ENCODE measurements at regions not wholly inside any gene's neighbourhood (a gene's known extent, or its start where the extent isn't known, plus 50 kb on each side); places are given as distances from the start of the nearest gene placed in this dataset.

DNA sequence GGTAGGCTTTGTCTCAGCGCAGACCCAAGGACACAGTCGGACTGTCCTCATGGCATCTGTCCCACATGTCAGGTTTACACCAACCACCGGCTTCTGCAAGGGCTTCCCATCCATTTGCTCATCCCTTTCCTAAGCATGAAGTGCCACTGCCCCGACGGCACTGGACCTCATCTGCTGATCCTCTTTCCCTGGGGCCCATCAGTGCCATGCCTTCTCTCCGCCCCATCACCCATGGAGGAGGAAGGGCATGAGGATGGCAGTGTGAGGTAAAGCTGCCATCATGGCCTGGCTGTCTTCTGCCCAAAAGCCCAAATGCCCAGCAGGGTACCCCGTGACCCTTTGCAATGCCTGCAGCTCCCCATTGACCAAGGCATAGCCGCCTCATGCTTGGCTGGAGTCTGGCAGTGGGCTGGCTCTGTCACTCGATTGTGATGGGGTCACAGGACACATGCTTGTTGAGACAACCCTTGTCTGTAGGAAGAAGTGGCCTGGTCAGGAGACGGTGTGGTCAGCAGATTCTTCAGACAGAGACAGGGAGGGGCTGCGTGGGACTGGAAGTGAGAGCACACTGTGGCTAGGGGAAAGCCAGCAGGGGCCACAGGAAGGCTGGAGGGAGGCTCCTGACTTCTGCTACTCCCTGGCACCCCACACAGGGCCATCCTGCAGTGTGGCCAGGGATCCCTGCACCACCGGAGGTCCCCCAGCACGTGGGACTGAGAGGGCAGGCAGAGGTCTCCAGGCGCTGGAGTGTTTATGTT is 493.7 kb upstream of the HS6ST1 start:
- WGBS, 2 donors, result 73 to 77% methylated on average over 14 of the region's 14 CpGs
- Histone ChIP-seq H3K4me1 (no peaks in the 10 kb centered on the region), H3K27me3 (no peaks in the 10 kb centered on the region), H3K4me3 (no peak overlapping the region), H3K36me3 (no peaks in the 10 kb centered on the region), H3K27ac (no peak overlapping the region), H3K9me3 (peaks cover 0 to 12% (median 0%) of the 10 kb centered on the region in 4 donors)
- no peak for DNase-seq (ENCODE audit: low spot score in 2 of 2)
- no peak for TF ChIP-seq POLR2A (IDR thresholded peaks at IDR 0.05)
- TF ChIP-seq, protein P1, sequence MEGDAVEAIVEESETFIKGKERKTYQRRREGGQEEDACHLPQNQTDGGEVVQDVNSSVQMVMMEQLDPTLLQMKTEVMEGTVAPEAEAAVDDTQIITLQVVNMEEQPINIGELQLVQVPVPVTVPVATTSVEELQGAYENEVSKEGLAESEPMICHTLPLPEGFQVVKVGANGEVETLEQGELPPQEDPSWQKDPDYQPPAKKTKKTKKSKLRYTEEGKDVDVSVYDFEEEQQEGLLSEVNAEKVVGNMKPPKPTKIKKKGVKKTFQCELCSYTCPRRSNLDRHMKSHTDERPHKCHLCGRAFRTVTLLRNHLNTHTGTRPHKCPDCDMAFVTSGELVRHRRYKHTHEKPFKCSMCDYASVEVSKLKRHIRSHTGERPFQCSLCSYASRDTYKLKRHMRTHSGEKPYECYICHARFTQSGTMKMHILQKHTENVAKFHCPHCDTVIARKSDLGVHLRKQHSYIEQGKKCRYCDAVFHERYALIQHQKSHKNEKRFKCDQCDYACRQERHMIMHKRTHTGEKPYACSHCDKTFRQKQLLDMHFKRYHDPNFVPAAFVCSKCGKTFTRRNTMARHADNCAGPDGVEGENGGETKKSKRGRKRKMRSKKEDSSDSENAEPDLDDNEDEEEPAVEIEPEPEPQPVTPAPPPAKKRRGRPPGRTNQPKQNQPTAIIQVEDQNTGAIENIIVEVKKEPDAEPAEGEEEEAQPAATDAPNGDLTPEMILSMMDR (IDR thresholded peaks at IDR 0.05), result no peak
- no peak for TF ChIP-seq EP300 (IDR thresholded peaks at IDR 0.05)

DNA sequence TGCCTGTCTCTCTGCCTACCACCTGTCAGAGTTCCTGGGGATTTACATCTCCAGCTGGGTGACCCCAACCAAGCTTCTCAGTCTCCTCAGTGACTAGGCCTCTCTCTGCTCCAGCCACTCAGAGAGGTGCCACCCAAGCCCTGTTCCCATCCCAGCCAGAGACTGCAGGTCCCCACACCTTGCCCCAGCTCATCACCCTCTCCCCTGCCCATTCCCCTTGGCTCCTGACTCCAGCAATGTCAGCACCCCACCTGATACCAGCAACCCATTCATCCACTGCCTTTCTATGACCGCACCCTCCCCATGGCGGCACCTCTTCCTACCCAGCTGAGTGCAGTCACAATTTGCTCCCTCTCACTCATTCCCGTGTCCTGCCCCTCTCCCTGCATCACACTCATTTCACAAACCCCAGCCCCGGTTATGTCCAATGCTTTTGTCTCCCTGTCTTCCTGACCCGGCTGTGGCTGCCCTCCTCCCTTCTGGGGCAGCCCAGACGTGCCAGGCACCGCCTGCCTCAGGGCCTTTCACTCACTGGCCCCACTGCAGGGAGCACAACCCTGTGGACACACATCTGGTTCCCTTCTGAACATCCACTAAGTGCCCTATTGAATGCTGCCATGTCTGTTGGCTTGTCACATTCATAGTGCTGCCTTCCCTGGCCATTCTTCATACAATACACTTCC is 494.8 kb upstream of the HS6ST1 start:
- TF ChIP-seq POLR2A (IDR thresholded peaks at IDR 0.05) (no peak), EP300 (IDR thresholded peaks at IDR 0.05) (no peak)
- TF ChIP-seq, protein P1 (IDR thresholded peaks at IDR 0.05), result no peak
- 61 to 84% methylated on average over 7 of the region's 7 CpGs for WGBS, 2 donors
- H3K27ac ChIP-seq, result no peak overlapping the region
- H3K4me1 ChIP-seq, result no peaks in the 10 kb centered on the region
- H3K9me3 ChIP-seq, result peaks cover 0 to 11% (median 0%) of the 10 kb centered on the region in 4 donors
- no peaks in the 10 kb centered on the region for H3K27me3 ChIP-seq
- H3K4me3 ChIP-seq, result no peak overlapping the region
- H3K36me3 ChIP-seq, result no peaks in the 10 kb centered on the region
- DNase-seq (ENCODE audit: low spot score in 2 of 2), result no peak

DNA sequence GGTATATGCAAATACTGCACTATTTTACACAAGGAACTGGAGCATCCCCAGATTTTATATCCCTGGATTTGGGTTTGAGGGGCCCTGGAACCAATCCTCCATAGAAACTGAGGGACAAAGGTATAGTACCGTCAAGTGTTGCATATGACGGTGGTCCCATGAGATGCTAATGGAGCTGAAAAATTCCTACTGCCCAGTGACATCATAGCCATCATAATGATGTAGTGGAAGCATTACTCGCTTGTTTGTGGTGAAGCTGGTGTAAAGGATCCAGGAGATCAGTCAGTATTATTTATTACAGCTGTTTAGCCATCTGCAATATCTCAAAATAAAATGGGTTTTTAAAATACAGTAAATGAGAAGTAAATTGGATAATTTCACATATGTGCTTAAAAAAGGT is 496.6 kb upstream of the HS6ST1 start:
- H3K36me3 ChIP-seq, result no peaks in the 10 kb centered on the region
- peaks cover 0 to 3% (median 0%) of the 10 kb centered on the region in 4 donors for H3K9me3 ChIP-seq
- DNase-seq (ENCODE audit: low spot score in 2 of 2), result no peak
- no peak overlapping the region for H3K27ac ChIP-seq
- no peak for TF ChIP-seq POLR2A (IDR thresholded peaks at IDR 0.05)
- TF ChIP-seq EP300 (IDR thresholded peaks at IDR 0.05), result no peak
- TF ChIP-seq, protein P1 (IDR thresholded peaks at IDR 0.05), result no peak
- 82 to 92% methylated on average over 3 of the region's 3 CpGs for WGBS, 2 donors
- H3K4me3 ChIP-seq, result no peak overlapping the region
- H3K27me3 ChIP-seq, result no peaks in the 10 kb centered on the region
- H3K4me1 ChIP-seq, result no peaks in the 10 kb centered on the region

DNA sequence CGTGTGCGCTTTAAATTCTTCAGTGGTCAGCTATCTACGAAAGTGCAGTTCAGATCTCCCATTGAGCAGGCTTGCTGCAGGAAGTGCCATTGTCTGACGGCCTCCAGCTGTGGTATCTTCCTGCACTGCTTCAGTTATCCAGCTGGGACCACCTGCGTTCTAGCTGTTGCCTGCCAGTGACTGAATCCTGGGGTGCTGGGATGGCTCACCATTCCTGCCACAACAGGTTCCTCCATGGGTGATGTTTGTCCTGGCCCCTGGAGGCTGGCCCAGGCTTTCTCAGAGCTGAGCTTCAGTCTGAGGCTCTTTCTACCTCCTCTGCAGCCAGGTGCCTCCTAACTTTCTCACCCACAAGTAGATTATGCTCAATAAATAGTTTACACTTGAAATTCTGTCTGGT is 498.5 kb upstream of the HS6ST1 start:
- no peak overlapping the region for H3K27ac ChIP-seq
- H3K4me3 ChIP-seq, result no peak overlapping the region
- TF ChIP-seq, protein P1 (IDR thresholded peaks at IDR 0.05), result no peak
- TF ChIP-seq POLR2A (IDR thresholded peaks at IDR 0.05) (no peak), EP300 (IDR thresholded peaks at IDR 0.05) (no peak)
- no peaks in the 10 kb centered on the region for H3K9me3 ChIP-seq
- no peaks in the 10 kb centered on the region for H3K4me1 ChIP-seq
- H3K27me3 ChIP-seq, result no peaks in the 10 kb centered on the region
- WGBS, 2 donors, result 65 to 75% methylated on average over 5 of the region's 5 CpGs
- DNase-seq (ENCODE audit: low spot score in 2 of 2), result no peak
- no peaks in the 10 kb centered on the region for H3K36me3 ChIP-seq

DNA sequence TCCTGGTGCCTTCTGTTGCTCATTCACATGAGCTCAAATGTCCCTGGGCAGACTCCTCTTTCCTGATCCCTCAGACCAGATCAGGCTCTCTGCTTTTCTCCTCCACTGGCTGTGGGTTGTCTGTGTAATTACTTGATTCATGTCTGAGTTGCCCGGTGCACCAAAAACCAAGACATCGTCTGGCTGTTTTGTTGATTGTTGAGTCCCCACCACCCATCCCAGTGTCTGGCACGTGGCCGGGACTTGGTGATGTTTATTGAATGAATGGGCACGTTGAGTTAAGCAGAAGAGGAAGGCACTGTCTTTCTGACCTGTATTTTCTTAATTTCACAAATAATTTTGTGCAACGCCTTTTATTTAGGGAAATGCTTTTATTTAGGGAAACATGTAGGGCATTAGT is 499.1 kb upstream of the HS6ST1 start:
- no peak for DNase-seq (ENCODE audit: low spot score in 2 of 2)

More for the DNA sequence above, 499.1 kb upstream of the HS6ST1 start:
- no peak overlapping the region for H3K27ac ChIP-seq
- H3K36me3 ChIP-seq, result no peaks in the 10 kb centered on the region
- no peaks in the 10 kb centered on the region for H3K4me1 ChIP-seq
- H3K27me3 ChIP-seq, result no peaks in the 10 kb centered on the region
- no peaks in the 10 kb centered on the region for H3K9me3 ChIP-seq
- H3K4me3 ChIP-seq, result no peak overlapping the region
- no peak for TF ChIP-seq POLR2A (IDR thresholded peaks at IDR 0.05)
- TF ChIP-seq, protein P1 (IDR thresholded peaks at IDR 0.05), result no peak
- TF ChIP-seq EP300 (IDR thresholded peaks at IDR 0.05), result no peak
- 75 to 85% methylated on average over 6 of the region's 6 CpGs for WGBS, 2 donors
